Head of caudate nucleus (tissue), 42 donors: ENCODE measurements at regions not wholly inside any gene's neighbourhood (a gene's known extent, or its start where the extent isn't known, plus 50 kb on each side); places are given as distances from the start of the nearest gene placed in this dataset.
"Not testable (repeated sequence)": the region's sequence is repeated elsewhere in the genome, so short reads cannot be mapped to it uniquely, and the experiment has no call there.

Experiments
- DNase-seq, 42 donors: peaks; one replicate each; pipeline versions ENCODE4 v3.0.0 to v3.0.0-alpha.2; 2020 to 2021; ENCODE audit warnings: mixed read lengths in 7 of 42
- intact Hi-C: fragments of 100-400 bp; cut with DNase I; formaldehyde crosslinking; loops from one replicate; pipeline ENCODE4 v1.15.0; 2022

GRCh38 chr9:106772523-106773290, 90.3 kb upstream of the ZNF462 start:
- intact Hi-C loops, result no loop called here
- no peak for DNase-seq

- DNase-seq, result no peak
- intact Hi-C loops, result no loop called here
These were observed 89.2 kb upstream of the ZNF462 start for GRCh38 chr9:106773750-106774149.

- no peak for DNase-seq
- intact Hi-C loops, result no loop called here
These were observed 87.0 kb upstream of the ZNF462 start for GRCh38 chr9:106775960-106776359.

GRCh38 chr9:106779796-106780195, 83.2 kb upstream of the ZNF462 start:
- DNase-seq, result no peak
- intact Hi-C loops, result no loop called here

GRCh38 chr9:106783121-106783520, 79.8 kb upstream of the ZNF462 start:
- intact Hi-C loops, result no loop called here
- DNase-seq, result no peak

GRCh38 chr9:106784076-106784475, 78.9 kb upstream of the ZNF462 start:
- intact Hi-C loops, result no loop called here
- no peak for DNase-seq

- DNase-seq, result no peak
- intact Hi-C loops, result no loop called here
These were observed 77.8 kb upstream of the ZNF462 start for GRCh38 chr9:106785200-106785599.

GRCh38 chr9:106788021-106788420, 74.9 kb upstream of the ZNF462 start:
- intact Hi-C loops, result not testable (repeated sequence)

GRCh38 chr9:106795031-106795430, 67.9 kb upstream of the ZNF462 start:
- no peak for DNase-seq
- intact Hi-C loops, result no loop called here

More at GRCh38 chr9:106788021-106788420, 74.9 kb upstream of the ZNF462 start:
- DNase-seq, result not testable (repeated sequence)

GRCh38 chr9:106796771-106797170, 66.2 kb upstream of the ZNF462 start:
- DNase-seq, result no peak

GRCh38 chr9:106797299-106797698, 65.7 kb upstream of the ZNF462 start:
- intact Hi-C loops, result no loop called here

More at GRCh38 chr9:106796771-106797170, 66.2 kb upstream of the ZNF462 start:
- intact Hi-C loops, result no loop called here

GRCh38 chr9:106798016-106798799, 64.8 kb upstream of the ZNF462 start:
- intact Hi-C loops, result no loop called here
- DNase-seq, result peak in 2 of 42 donors; percentile 1 to 15

More at GRCh38 chr9:106797299-106797698, 65.7 kb upstream of the ZNF462 start:
- DNase-seq, result no peak

GRCh38 chr9:106799152-106799551, 63.8 kb upstream of the ZNF462 start:
- intact Hi-C loops, result no loop called here
- no peak for DNase-seq

GRCh38 chr9:106800701-106801270, 62.2 kb upstream of the ZNF462 start:
- no peak for DNase-seq
- intact Hi-C loops, result no loop called here

- intact Hi-C loops, result no loop called here
- DNase-seq, result peak in 2 of 42 donors; percentile 7
These were observed 61.1 kb upstream of the ZNF462 start for GRCh38 chr9:106801816-106802215.
